ENCODE measurements at regions not wholly inside any gene's neighbourhood (a gene's known extent, or its start where the extent isn't known, plus 50 kb on each side); places are given as distances from the start of the nearest gene placed in this dataset.

DNA sequence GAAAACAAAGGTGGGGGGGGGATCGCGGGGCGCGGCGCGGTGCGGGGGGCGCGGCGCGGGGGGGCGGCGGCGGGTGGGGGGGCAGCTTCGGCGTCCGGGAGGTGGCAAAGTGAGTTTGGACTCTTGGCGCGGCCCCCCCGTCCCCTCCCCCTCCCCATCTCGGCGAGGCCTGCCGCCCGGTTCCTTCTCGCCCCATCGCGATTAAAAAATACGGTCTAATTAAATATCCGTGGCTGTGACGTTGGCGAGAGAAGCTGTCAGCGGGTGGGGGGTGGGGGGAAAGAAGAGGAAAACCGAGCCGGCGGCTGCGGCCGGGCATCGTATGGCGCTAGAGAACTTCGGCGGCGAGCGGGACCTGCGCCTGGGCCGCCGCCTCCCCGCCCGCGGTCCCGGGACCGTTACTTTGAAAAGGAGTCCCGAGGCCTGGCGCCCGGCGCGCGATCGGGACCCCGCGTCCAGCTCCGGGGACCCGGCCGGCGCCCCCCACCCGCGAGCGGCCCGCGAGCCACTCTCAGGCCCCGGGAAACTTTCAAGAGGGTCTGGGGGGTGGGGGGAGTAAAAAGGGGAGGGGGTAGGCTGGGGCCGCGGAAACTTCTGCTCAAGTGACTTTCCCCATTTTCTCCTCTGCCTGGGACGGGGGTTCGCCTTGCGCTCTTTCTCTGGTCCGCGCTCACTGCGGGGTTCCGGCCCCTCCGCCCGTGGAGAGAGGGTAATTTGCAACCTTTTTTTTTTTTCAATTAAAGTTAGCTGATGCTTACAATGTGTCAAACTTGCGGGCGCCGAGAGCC is 146.3 kb upstream of the ZNF536 start:
- TF ChIP-seq, protein P1, sequence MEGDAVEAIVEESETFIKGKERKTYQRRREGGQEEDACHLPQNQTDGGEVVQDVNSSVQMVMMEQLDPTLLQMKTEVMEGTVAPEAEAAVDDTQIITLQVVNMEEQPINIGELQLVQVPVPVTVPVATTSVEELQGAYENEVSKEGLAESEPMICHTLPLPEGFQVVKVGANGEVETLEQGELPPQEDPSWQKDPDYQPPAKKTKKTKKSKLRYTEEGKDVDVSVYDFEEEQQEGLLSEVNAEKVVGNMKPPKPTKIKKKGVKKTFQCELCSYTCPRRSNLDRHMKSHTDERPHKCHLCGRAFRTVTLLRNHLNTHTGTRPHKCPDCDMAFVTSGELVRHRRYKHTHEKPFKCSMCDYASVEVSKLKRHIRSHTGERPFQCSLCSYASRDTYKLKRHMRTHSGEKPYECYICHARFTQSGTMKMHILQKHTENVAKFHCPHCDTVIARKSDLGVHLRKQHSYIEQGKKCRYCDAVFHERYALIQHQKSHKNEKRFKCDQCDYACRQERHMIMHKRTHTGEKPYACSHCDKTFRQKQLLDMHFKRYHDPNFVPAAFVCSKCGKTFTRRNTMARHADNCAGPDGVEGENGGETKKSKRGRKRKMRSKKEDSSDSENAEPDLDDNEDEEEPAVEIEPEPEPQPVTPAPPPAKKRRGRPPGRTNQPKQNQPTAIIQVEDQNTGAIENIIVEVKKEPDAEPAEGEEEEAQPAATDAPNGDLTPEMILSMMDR (IDR thresholded peaks at IDR 0.05; ENCODE audit: insufficient read depth, low read depth, low read length) = no peak
- TF ChIP-seq EZH2 (IDR thresholded peaks at IDR 0.05; ENCODE audit: insufficient read depth, low read length) = no peak
